ENCODE measurements at regions not wholly inside any gene's neighbourhood (a gene's known extent, or its start where the extent isn't known, plus 50 kb on each side); places are given as distances from the start of the nearest gene placed in this dataset.

GRCh38 chr15:75134748-75135147 is 66.9 kb upstream of the C15orf39 start:
- DNase-seq: no peak

DNA sequence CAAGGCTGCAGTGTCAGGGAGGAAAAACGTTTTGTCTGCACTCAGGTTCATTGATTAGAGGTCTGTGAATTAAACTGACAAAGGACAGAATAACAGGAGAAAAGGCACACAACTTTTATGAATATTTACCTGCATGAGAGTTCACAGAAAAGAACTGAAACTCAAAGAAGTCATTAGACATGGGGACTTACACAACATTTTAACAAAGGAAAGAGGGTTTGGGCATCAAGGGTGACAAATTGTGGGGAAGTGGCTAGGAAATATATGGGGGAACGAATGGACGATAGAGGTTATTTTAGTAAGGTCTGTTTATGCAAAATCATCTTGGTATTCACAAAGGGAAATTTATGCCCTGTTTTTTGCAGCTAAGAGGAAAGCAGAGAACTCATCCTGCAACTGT is 65.6 kb upstream of the C15orf39 start:
- no peak for DNase-seq

DNA sequence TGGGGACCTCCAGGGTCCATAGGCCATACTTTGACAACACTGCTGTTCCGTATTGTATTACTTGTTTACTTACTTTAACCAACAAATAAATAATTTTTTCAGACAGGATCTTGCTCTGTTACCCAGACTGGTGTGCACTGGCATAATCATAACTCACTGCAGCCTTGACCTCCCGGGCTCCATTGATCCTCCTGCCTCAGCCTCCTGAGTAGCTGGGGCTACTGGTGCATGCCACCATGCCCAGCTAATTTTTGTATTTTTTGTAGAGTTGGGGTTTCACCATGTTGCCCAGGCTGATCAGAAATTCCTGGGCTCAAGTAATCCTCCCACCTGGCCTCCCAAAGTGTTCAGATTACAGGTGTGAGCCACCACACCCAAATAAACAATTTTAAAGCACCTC is 64.9 kb upstream of the C15orf39 start:
- DNase-seq: no peak

GRCh38 chr15:75138016-75138999 is 63.4 kb upstream of the C15orf39 start:
- DNase-seq: no peak

DNA sequence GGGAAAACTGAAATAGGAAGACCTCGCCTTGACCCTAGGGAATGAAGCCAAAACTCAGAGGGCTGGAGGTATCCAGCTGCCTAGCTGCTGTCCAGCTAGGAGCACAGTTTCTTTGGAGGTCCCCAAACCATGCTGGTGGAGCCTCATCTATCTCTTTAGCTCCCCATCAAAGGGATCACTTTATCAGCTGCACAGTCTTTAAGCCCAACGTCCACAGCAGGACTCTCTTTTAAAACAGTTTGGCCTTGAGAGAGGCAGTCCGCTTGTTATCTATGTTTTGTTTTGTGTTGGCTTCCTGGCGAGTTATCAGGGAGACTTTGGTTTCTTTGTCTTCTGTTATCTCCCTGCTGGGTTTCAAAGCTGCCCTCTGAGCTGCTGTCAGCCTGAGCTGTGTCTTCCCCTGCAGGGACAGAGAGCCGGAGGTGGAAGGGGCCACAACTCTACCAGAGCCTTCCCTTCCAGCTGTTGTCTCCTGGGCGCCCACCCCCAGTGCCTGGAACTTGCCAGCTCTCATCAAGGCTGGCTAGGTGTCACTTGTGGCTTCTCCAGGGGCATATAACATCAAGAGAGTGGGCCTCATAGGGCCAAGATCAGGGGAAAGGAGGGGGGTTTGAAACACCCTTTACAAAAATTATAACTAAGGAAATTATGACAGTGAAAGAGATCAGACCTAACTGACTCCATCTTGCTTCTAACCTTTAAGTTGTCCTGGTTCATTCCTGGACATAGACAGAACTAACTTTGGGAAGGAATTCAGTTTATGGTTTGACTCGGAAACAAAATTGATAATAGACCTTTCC is 61.4 kb upstream of the C15orf39 start:
- DNase-seq: no peak

GRCh38 chr15:75142499-75142898 is 59.2 kb upstream of the C15orf39 start:
- DNase-seq: no peak

- DNase-seq: no peak
Observed at GRCh38 chr15:75143738-75144334, 57.8 kb upstream of the C15orf39 start.

GRCh38 chr15:75145027-75145841 is 56.4 kb upstream of the C15orf39 start:
- DNase-seq: no peak

DNA sequence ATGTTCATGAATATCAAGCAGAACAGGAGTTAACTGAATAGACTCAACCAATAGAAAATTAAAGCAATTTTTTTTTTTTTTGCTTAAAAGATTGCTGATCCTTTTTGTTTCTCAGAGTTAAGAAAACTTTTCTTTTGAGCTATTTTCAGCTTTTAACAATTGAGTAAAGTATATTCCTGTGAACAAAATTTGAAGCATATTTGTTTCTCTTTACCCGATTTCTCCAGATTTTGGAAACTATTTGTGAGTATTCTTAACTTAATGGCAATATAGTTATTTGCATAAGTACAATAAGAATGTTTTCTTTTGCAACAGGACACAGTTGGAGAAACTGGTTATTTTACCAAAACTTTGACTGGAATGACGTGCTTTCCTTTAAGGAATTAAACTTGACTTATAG is 53.4 kb upstream of the C15orf39 start:
- DNase-seq: no peak

GRCh38 chr15:75149867-75150709 is 51.6 kb upstream of the C15orf39 start:
- no peak for DNase-seq

DNA sequence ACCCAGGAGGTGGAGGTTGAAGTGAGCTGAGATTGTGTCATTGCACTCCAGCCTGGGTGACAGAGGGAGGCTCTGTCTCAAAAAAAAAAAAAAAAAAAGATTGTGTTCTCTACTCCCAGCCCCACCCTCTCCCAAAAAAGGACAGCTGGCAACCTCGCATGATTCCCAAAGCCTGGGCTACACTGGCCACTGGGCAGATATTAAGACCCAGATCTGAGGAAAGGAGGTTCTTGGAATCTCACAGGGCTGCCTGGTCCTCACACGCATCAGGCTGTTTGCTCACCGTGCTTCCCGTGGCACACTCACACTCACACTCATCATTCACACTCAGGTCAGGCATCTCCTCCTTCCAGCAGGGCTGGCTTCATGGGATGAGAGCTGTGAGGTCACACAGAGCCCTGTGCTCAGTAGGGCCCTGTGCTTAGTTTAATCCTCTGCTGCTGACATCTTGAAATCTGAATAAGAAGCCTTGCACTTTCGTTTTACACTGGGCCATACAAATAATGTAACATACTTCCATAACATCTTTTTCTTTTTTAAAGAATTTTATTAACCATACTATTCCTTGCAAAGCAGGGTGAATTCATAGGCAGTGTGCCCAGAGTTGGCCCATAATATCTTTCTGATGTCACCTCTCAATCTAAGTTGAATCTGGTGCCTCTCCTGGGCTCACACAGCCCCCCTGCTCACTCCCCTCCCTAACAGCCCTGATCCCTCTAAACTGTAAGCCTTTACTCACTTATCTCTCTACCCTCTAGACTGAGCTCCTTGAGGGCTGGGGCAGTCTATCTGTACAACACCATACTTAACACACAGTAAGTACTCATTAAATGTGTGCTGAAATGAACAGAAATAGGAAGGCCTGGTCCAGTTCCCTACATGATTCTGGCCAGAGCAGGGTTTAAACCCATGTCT is 50.2 kb upstream of the C15orf39 start:
- DNase-seq: no peak

Measured in right kidney (tissue), 1 donor.